ENCODE measurements at regions not wholly inside any gene's neighbourhood (a gene's known extent, or its start where the extent isn't known, plus 50 kb on each side); places are given as distances from the start of the nearest gene placed in this dataset.
"Not testable (repeated sequence)": the region's sequence is repeated elsewhere in the genome, so short reads cannot be mapped to it uniquely, and the experiment has no call there.

- no peaks in the 10 kb centered on the region for H3K4me1 ChIP-seq (ENCODE audit: control insufficient read depth in 1 of 2, insufficient read depth in 2 of 2, low read length in 2 of 2)
- no peaks in the 10 kb centered on the region for H3K36me3 ChIP-seq (ENCODE audit: control insufficient read depth in 1 of 2, insufficient read depth in 2 of 2, low read length in 2 of 2)
- no peak overlapping the region for H3K4me3 ChIP-seq (ENCODE audit: low read depth in 1 of 2, low read length in 2 of 2)
- H3K27ac ChIP-seq (ENCODE audit: low read length), result no peak overlapping the region
- no peaks in the 10 kb centered on the region for H3K27me3 ChIP-seq (ENCODE audit: low read depth, low read length)
- no peaks in the 10 kb centered on the region for H3K9me3 ChIP-seq (ENCODE audit: control insufficient read depth in 1 of 2, low read length in 2 of 2)
These were observed 140.0 kb upstream of the FHL2 start for GRCh38 chr2:105538840-105539239.

GRCh38 chr2:105537920-105538319 lies 139.1 kb upstream of the FHL2 start:
- Histone ChIP-seq H3K4me3 (ENCODE audit: low read depth in 1 of 2, low read length in 2 of 2) (no peak overlapping the region), H3K4me1 (ENCODE audit: control insufficient read depth in 1 of 2, insufficient read depth in 2 of 2, low read length in 2 of 2) (no peaks in the 10 kb centered on the region), H3K9me3 (ENCODE audit: control insufficient read depth in 1 of 2, low read length in 2 of 2) (no peaks in the 10 kb centered on the region), H3K27ac (ENCODE audit: low read length) (no peak overlapping the region), H3K27me3 (ENCODE audit: low read depth, low read length) (no peaks in the 10 kb centered on the region), H3K36me3 (ENCODE audit: control insufficient read depth in 1 of 2, insufficient read depth in 2 of 2, low read length in 2 of 2) (no peaks in the 10 kb centered on the region)

- Histone ChIP-seq H3K27ac (ENCODE audit: low read length) (no peak overlapping the region), H3K27me3 (ENCODE audit: low read depth, low read length) (no peaks in the 10 kb centered on the region), H3K4me3 (ENCODE audit: low read depth in 1 of 2, low read length in 2 of 2) (no peak overlapping the region), H3K9me3 (ENCODE audit: control insufficient read depth in 1 of 2, low read length in 2 of 2) (no peaks in the 10 kb centered on the region), H3K36me3 (ENCODE audit: control insufficient read depth in 1 of 2, insufficient read depth in 2 of 2, low read length in 2 of 2) (no peaks in the 10 kb centered on the region), H3K4me1 (ENCODE audit: control insufficient read depth in 1 of 2, insufficient read depth in 2 of 2, low read length in 2 of 2) (no peaks in the 10 kb centered on the region)
These were observed 138.6 kb upstream of the FHL2 start for GRCh38 chr2:105537466-105537865.

- no peak overlapping the region for H3K27ac ChIP-seq (ENCODE audit: low read length)
- H3K36me3 ChIP-seq (ENCODE audit: control insufficient read depth in 1 of 2, insufficient read depth in 2 of 2, low read length in 2 of 2), result no peaks in the 10 kb centered on the region
- H3K4me1 ChIP-seq (ENCODE audit: control insufficient read depth in 1 of 2, insufficient read depth in 2 of 2, low read length in 2 of 2), result no peaks in the 10 kb centered on the region
- H3K4me3 ChIP-seq (ENCODE audit: low read depth in 1 of 2, low read length in 2 of 2), result no peak overlapping the region
- H3K27me3 ChIP-seq (ENCODE audit: low read depth, low read length), result no peaks in the 10 kb centered on the region
- H3K9me3 ChIP-seq (ENCODE audit: control insufficient read depth in 1 of 2, low read length in 2 of 2), result no peaks in the 10 kb centered on the region
These were observed 137.3 kb upstream of the FHL2 start for GRCh38 chr2:105536175-105536574.

GRCh38 chr2:105529258-105529657 lies 130.4 kb upstream of the FHL2 start:
- H3K9me3 ChIP-seq (ENCODE audit: control insufficient read depth in 1 of 2, low read length in 2 of 2); H3K27ac ChIP-seq (ENCODE audit: low read length); H3K4me1 ChIP-seq (ENCODE audit: control insufficient read depth in 1 of 2, insufficient read depth in 2 of 2, low read length in 2 of 2); H3K27me3 ChIP-seq (ENCODE audit: low read depth, low read length); H3K36me3 ChIP-seq (ENCODE audit: control insufficient read depth in 1 of 2, insufficient read depth in 2 of 2, low read length in 2 of 2); H3K4me3 ChIP-seq (ENCODE audit: low read depth in 1 of 2, low read length in 2 of 2): not testable (repeated sequence)

GRCh38 chr2:105526000-105526925 lies 127.4 kb upstream of the FHL2 start:
- H3K27me3 ChIP-seq (ENCODE audit: low read depth, low read length), result no peaks in the 10 kb centered on the region
- no peak overlapping the region for H3K27ac ChIP-seq (ENCODE audit: low read length)
- no peaks in the 10 kb centered on the region for H3K36me3 ChIP-seq (ENCODE audit: control insufficient read depth in 1 of 2, insufficient read depth in 2 of 2, low read length in 2 of 2)
- H3K4me3 ChIP-seq (ENCODE audit: low read depth in 1 of 2, low read length in 2 of 2), result no peak overlapping the region
- no peaks in the 10 kb centered on the region for H3K9me3 ChIP-seq (ENCODE audit: control insufficient read depth in 1 of 2, low read length in 2 of 2)
- H3K4me1 ChIP-seq (ENCODE audit: control insufficient read depth in 1 of 2, insufficient read depth in 2 of 2, low read length in 2 of 2), result no peaks in the 10 kb centered on the region

- no peaks in the 10 kb centered on the region for H3K36me3 ChIP-seq (ENCODE audit: control insufficient read depth in 1 of 2, insufficient read depth in 2 of 2, low read length in 2 of 2)
- no peaks in the 10 kb centered on the region for H3K4me1 ChIP-seq (ENCODE audit: control insufficient read depth in 1 of 2, insufficient read depth in 2 of 2, low read length in 2 of 2)
These were observed 126.3 kb upstream of the FHL2 start for GRCh38 chr2:105525201-105525600.

GRCh38 chr2:105522645-105523044 lies 123.8 kb upstream of the FHL2 start:
- Histone ChIP-seq H3K27me3 (ENCODE audit: low read depth, low read length) (no peaks in the 10 kb centered on the region), H3K27ac (ENCODE audit: low read length) (no peak overlapping the region), H3K36me3 (ENCODE audit: control insufficient read depth in 1 of 2, insufficient read depth in 2 of 2, low read length in 2 of 2) (no peaks in the 10 kb centered on the region), H3K4me1 (ENCODE audit: control insufficient read depth in 1 of 2, insufficient read depth in 2 of 2, low read length in 2 of 2) (peaks cover 0 to 4% of the 10 kb centered on the region in 2 donors), H3K9me3 (ENCODE audit: control insufficient read depth in 1 of 2, low read length in 2 of 2) (no peaks in the 10 kb centered on the region), H3K4me3 (ENCODE audit: low read depth in 1 of 2, low read length in 2 of 2) (no peak overlapping the region)

More at GRCh38 chr2:105525201-105525600, 126.3 kb upstream of the FHL2 start:
- H3K27ac ChIP-seq (ENCODE audit: low read length), result no peak overlapping the region
- H3K27me3 ChIP-seq (ENCODE audit: low read depth, low read length), result no peaks in the 10 kb centered on the region
- H3K9me3 ChIP-seq (ENCODE audit: control insufficient read depth in 1 of 2, low read length in 2 of 2), result no peaks in the 10 kb centered on the region
- H3K4me3 ChIP-seq (ENCODE audit: low read depth in 1 of 2, low read length in 2 of 2), result no peak overlapping the region

- H3K27ac ChIP-seq (ENCODE audit: low read length), result no peak overlapping the region
- no peak overlapping the region for H3K4me3 ChIP-seq (ENCODE audit: low read depth in 1 of 2, low read length in 2 of 2)
- H3K9me3 ChIP-seq (ENCODE audit: control insufficient read depth in 1 of 2, low read length in 2 of 2), result no peaks in the 10 kb centered on the region
These were observed 122.8 kb upstream of the FHL2 start for GRCh38 chr2:105521616-105522015.

GRCh38 chr2:105521176-105521575 lies 122.3 kb upstream of the FHL2 start:
- no peaks in the 10 kb centered on the region for H3K27me3 ChIP-seq (ENCODE audit: low read depth, low read length)
- H3K4me1 ChIP-seq (ENCODE audit: control insufficient read depth in 1 of 2, insufficient read depth in 2 of 2, low read length in 2 of 2), result peaks cover 7 to 15% of the 10 kb centered on the region in 2 donors
- no peak overlapping the region for H3K27ac ChIP-seq (ENCODE audit: low read length)
- no peak overlapping the region for H3K4me3 ChIP-seq (ENCODE audit: low read depth in 1 of 2, low read length in 2 of 2)
- H3K36me3 ChIP-seq (ENCODE audit: control insufficient read depth in 1 of 2, insufficient read depth in 2 of 2, low read length in 2 of 2), result no peaks in the 10 kb centered on the region
- no peaks in the 10 kb centered on the region for H3K9me3 ChIP-seq (ENCODE audit: control insufficient read depth in 1 of 2, low read length in 2 of 2)

More at GRCh38 chr2:105521616-105522015, 122.8 kb upstream of the FHL2 start:
- Histone ChIP-seq H3K27me3 (ENCODE audit: low read depth, low read length) (no peaks in the 10 kb centered on the region), H3K4me1 (ENCODE audit: control insufficient read depth in 1 of 2, insufficient read depth in 2 of 2, low read length in 2 of 2) (peaks cover 6 to 13% of the 10 kb centered on the region in 2 donors), H3K36me3 (ENCODE audit: control insufficient read depth in 1 of 2, insufficient read depth in 2 of 2, low read length in 2 of 2) (no peaks in the 10 kb centered on the region)

GRCh38 chr2:105519516-105519915 lies 120.7 kb upstream of the FHL2 start:
- H3K9me3 ChIP-seq (ENCODE audit: control insufficient read depth in 1 of 2, low read length in 2 of 2), result no peaks in the 10 kb centered on the region
- H3K36me3 ChIP-seq (ENCODE audit: control insufficient read depth in 1 of 2, insufficient read depth in 2 of 2, low read length in 2 of 2), result no peaks in the 10 kb centered on the region
- H3K4me1 ChIP-seq (ENCODE audit: control insufficient read depth in 1 of 2, insufficient read depth in 2 of 2, low read length in 2 of 2), result peaks cover 7 to 22% of the 10 kb centered on the region in 2 donors
- no peak overlapping the region for H3K27ac ChIP-seq (ENCODE audit: low read length)
- no peaks in the 10 kb centered on the region for H3K27me3 ChIP-seq (ENCODE audit: low read depth, low read length)
- no peak overlapping the region for H3K4me3 ChIP-seq (ENCODE audit: low read depth in 1 of 2, low read length in 2 of 2)

GRCh38 chr2:105518897-105519296 lies 120.0 kb upstream of the FHL2 start:
- H3K27ac ChIP-seq (ENCODE audit: low read length), result no peak overlapping the region
- H3K4me1 ChIP-seq (ENCODE audit: control insufficient read depth in 1 of 2, insufficient read depth in 2 of 2, low read length in 2 of 2), result peaks cover 7 to 22% of the 10 kb centered on the region in 2 donors
- no peak overlapping the region for H3K4me3 ChIP-seq (ENCODE audit: low read depth in 1 of 2, low read length in 2 of 2)

More at GRCh38 chr2:105518897-105519296, 120.0 kb upstream of the FHL2 start:
- Histone ChIP-seq H3K36me3 (ENCODE audit: control insufficient read depth in 1 of 2, insufficient read depth in 2 of 2, low read length in 2 of 2) (no peaks in the 10 kb centered on the region), H3K9me3 (ENCODE audit: control insufficient read depth in 1 of 2, low read length in 2 of 2) (no peaks in the 10 kb centered on the region), H3K27me3 (ENCODE audit: low read depth, low read length) (no peaks in the 10 kb centered on the region)
